ENCODE measurements at regions not wholly inside any gene's neighbourhood (a gene's known extent, or its start where the extent isn't known, plus 50 kb on each side); places are given as distances from the start of the nearest gene placed in this dataset.

DNA sequence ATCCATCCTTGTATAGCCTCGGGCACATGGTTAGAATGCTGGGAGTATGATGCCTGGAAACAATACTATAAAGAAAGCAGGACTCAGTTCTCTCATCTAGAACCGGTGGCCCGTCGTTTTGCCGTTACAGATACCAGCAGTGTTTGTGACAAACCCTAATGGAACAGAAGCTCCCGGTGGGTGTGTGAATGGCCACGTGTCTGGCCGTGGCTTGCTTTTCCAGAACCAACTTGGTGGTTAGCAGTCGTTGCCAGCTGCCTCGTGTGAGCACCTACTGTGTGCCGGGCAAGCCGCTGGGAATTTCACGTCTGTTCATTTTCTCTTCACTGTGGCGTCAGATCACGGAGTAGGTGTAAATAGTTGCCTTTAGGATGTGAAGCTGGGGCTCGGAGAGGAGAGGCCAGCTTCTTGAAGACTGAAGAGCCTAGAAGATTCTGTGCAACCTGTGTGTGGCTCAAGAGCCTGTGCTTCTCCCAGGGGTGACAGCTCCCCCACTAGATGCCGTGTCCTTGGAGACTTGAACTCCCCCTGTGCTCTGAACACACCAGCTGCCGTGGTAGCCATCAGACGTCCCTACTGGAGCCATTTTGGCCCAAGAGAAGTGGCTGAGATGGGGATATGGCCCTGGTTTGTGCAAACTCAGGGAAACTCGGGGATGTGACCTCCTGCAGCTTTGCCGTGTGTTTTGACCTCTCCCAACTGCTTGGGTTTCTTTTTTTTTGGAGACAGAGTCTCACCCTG lies 57.5 kb upstream of the PPARA start:
- Mint-ChIP-seq H3K4me3 (no peak overlapping the region), H3K9me3 (no peaks in the 10 kb centered on the region), H3K36me3 (no peaks in the 10 kb centered on the region), H3K27ac (no peak overlapping the region; the same call in 1 of the 2 replicates), H3K4me1 (no peaks in the 10 kb centered on the region), H3K27me3 (ENCODE audit: low read depth) (no peaks in the 10 kb centered on the region)
- ATAC-seq (no peak), DNase-seq (ENCODE audit: low spot score) (no peak)
- TF ChIP-seq CTCF (IDR thresholded peaks at IDR 0.05) (no peak), ARID4B (CRISPR knock-in tag; IDR thresholded peaks at IDR 0.05; ENCODE audit: borderline replicate concordance) (no peak), ZNF219 (CRISPR knock-in tag; IDR thresholded peaks at IDR 0.05; ENCODE audit: borderline replicate concordance) (no peak), NFATC4 (CRISPR knock-in tag; IDR thresholded peaks at IDR 0.05) (no peak), TEAD4 (CRISPR knock-in tag; IDR thresholded peaks at IDR 0.05) (no peak), MYBL2 (CRISPR knock-in tag; IDR thresholded peaks at IDR 0.05) (no peak), NR2C2 (CRISPR knock-in tag; IDR thresholded peaks at IDR 0.05) (no peak)
- TF ChIP-seq, protein P1, sequence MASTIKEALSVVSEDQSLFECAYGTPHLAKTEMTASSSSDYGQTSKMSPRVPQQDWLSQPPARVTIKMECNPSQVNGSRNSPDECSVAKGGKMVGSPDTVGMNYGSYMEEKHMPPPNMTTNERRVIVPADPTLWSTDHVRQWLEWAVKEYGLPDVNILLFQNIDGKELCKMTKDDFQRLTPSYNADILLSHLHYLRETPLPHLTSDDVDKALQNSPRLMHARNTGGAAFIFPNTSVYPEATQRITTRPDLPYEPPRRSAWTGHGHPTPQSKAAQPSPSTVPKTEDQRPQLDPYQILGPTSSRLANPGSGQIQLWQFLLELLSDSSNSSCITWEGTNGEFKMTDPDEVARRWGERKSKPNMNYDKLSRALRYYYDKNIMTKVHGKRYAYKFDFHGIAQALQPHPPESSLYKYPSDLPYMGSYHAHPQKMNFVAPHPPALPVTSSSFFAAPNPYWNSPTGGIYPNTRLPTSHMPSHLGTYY (CRISPR knock-in tag; IDR thresholded peaks at IDR 0.05) = no peak
- ChIA-PET POLR2A (no interaction called here), CTCF (interaction anchor here (0.8 to 1.7 kb wide), 2 partner anchors 79 to 86 kb away, joined by 4 to 11 read pairs; no protein-coding TSS in a partner anchor)

DNA sequence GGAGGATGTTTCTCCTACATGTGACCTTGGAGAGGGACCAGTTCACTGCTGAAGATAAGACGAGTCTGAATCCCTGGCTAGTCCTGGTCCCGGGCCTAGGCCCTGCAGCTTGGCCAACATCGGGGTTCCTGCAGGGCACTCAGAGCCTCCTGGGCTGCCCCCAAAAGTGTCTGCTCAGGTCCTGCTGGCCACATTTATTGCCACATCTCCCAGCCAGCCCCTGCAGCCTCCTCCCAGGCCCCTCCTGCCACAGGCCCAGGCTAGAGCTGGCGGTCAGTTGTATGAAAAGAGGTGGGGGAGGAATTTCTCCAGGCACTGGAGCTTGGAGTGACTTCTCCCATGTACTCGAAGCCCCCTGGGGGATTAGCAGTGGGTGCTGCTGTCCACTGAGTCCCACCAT lies 56.5 kb upstream of the PPARA start:
- ChIA-PET POLR2A (no interaction called here), CTCF (no interaction called here)
- H3K9me3 Mint-ChIP-seq = no peaks in the 10 kb centered on the region

More for the DNA sequence above, 56.5 kb upstream of the PPARA start:
- Mint-ChIP-seq H3K27ac (no peak overlapping the region), H3K36me3 (no peaks in the 10 kb centered on the region), H3K27me3 (ENCODE audit: low read depth) (no peaks in the 10 kb centered on the region), H3K4me3 (no peak overlapping the region), H3K4me1 (no peaks in the 10 kb centered on the region)
- DNase-seq (ENCODE audit: low spot score) = no peak
- TF ChIP-seq MLX (CRISPR knock-in tag; IDR thresholded peaks at IDR 0.05) = no peak
- no peak for TF ChIP-seq FOXK1 (CRISPR knock-in tag; IDR thresholded peaks at IDR 0.05)
- TF ChIP-seq, protein P2, sequence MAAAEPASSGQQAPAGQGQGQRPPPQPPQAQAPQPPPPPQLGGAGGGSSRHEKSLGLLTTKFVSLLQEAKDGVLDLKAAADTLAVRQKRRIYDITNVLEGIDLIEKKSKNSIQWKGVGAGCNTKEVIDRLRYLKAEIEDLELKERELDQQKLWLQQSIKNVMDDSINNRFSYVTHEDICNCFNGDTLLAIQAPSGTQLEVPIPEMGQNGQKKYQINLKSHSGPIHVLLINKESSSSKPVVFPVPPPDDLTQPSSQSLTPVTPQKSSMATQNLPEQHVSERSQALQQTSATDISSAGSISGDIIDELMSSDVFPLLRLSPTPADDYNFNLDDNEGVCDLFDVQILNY (CRISPR knock-in tag; IDR thresholded peaks at IDR 0.05) = no peak
- no peak for TF ChIP-seq CREM (CRISPR knock-in tag; IDR thresholded peaks at IDR 0.05)
- no peak for TF ChIP-seq ATF1 (CRISPR knock-in tag; IDR thresholded peaks at IDR 0.05)
- TF ChIP-seq GRHL2 (CRISPR knock-in tag; IDR thresholded peaks at IDR 0.05; ENCODE audit: insufficient replicate concordance, severe bottlenecking) = no peak
- TF ChIP-seq, protein P3, sequence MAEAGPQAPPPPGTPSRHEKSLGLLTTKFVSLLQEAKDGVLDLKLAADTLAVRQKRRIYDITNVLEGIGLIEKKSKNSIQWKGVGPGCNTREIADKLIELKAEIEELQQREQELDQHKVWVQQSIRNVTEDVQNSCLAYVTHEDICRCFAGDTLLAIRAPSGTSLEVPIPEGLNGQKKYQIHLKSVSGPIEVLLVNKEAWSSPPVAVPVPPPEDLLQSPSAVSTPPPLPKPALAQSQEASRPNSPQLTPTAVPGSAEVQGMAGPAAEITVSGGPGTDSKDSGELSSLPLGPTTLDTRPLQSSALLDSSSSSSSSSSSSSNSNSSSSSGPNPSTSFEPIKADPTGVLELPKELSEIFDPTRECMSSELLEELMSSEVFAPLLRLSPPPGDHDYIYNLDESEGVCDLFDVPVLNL (CRISPR knock-in tag; IDR thresholded peaks at IDR 0.05; ENCODE audit: borderline replicate concordance, low read depth) = no peak
- no peak for TF ChIP-seq ZNF232 (CRISPR knock-in tag; IDR thresholded peaks at IDR 0.05)
- no peak for TF ChIP-seq TP53 (CRISPR knock-in tag; IDR thresholded peaks at IDR 0.05)
- TF ChIP-seq ZNF425 (CRISPR knock-in tag; conservative IDR thresholded peaks at IDR 0.05) = no peak
- TF ChIP-seq ESRRA (CRISPR knock-in tag; IDR thresholded peaks at IDR 0.05; ENCODE audit: borderline replicate concordance) = no peak
- TF ChIP-seq TEAD4 (CRISPR knock-in tag; IDR thresholded peaks at IDR 0.05) = no peak
- no peak for TF ChIP-seq SMAD3 (CRISPR knock-in tag; IDR thresholded peaks at IDR 0.05; ENCODE audit: borderline replicate concordance)
- TF ChIP-seq, protein P4, sequence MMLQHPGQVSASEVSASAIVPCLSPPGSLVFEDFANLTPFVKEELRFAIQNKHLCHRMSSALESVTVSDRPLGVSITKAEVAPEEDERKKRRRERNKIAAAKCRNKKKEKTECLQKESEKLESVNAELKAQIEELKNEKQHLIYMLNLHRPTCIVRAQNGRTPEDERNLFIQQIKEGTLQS (CRISPR knock-in tag; conservative IDR thresholded peaks at IDR 0.05) = no peak
- TF ChIP-seq JAZF1 (CRISPR knock-in tag; IDR thresholded peaks at IDR 0.05) = no peak
- no peak for ATAC-seq
